HEK293T (cell line): ENCODE measurements at regions not wholly inside any gene's neighbourhood (a gene's known extent, or its start where the extent isn't known, plus 50 kb on each side); places are given as distances from the start of the nearest gene placed in this dataset.

Experiments used
- CTCF ChIA-PET: fragments of 350-600 bp; formaldehyde crosslinking; extraction: SDS; loops from one replicate; lab custom pipeline; 2021; ENCODE audit warnings: antibody characterized with exemption, inconsistent platforms; lab: Yijun Ruan, JAX
- POLR2A ChIA-PET: fragments of 350-600 bp; formaldehyde crosslinking; extraction: SDS; loops from one replicate; lab custom pipeline; 2020; ENCODE audit warnings: antibody characterized with exemption, inconsistent platforms; lab: Yijun Ruan, JAX
- DNase-seq: peaks from one replicate; pipeline ENCODE4 v3.0.0; 2012; ENCODE audit warnings: mixed read lengths; ENCODE audit errors: extremely low spot score
- ARNT ChIP-seq: fragments of 450-650 bp; IDR thresholded peaks from 2 replicates; pipeline ENCODE4 v1.6.1; 2017; ENCODE audit warnings: mild to moderate bottlenecking
- BHLHE40 ChIP-seq: fragments of 450-650 bp; IDR thresholded peaks from 2 replicates; pipeline ENCODE4 v1.6.1; 2016; ENCODE audit warnings: mild to moderate bottlenecking, moderate library complexity, borderline replicate concordance
- CTBP1 ChIP-seq: fragments of 450-650 bp; IDR thresholded peaks from 2 replicates; pipeline ENCODE4 v1.6.1; 2016; ENCODE audit warnings: borderline replicate concordance
- ELF4 ChIP-seq: fragments of 450-650 bp; IDR thresholded peaks from 2 replicates; pipeline ENCODE4 v1.6.1; 2017; ENCODE audit warnings: antibody characterized with exemption
- FOXA1 ChIP-seq: fragments of 450-650 bp; IDR thresholded peaks from 2 replicates; pipeline ENCODE4 v1.6.1; 2016; ENCODE audit warnings: mild to moderate bottlenecking
- FOXK2 ChIP-seq: fragments of 450-650 bp; IDR thresholded peaks from 2 replicates; pipeline ENCODE4 v1.6.1; 2016; ENCODE audit warnings: mild to moderate bottlenecking
- FOXM1 ChIP-seq: fragments of 450-650 bp; IDR thresholded peaks from 2 replicates; pipeline ENCODE4 v1.6.1; 2017; ENCODE audit warnings: mild to moderate bottlenecking, borderline replicate concordance
- HDGF ChIP-seq: fragments of 450-650 bp; IDR thresholded peaks from 2 replicates; pipeline ENCODE4 v1.6.1; 2017; ENCODE audit warnings: antibody characterized with exemption, borderline replicate concordance
- L3MBTL2 ChIP-seq: fragments of 450-650 bp; conservative IDR thresholded peaks from 2 replicates; pipeline ENCODE4 v1.6.1; 2016; ENCODE audit warnings: mild to moderate bottlenecking
- LEF1 ChIP-seq: fragments of 450-650 bp; IDR thresholded peaks from 2 replicates; pipeline ENCODE4 v1.6.1; 2017; ENCODE audit warnings: mild to moderate bottlenecking, borderline replicate concordance
- NFRKB ChIP-seq: fragments of 450-650 bp; IDR thresholded peaks from 2 replicates; pipeline ENCODE4 v1.6.1; 2016; ENCODE audit warnings: mild to moderate bottlenecking, moderate library complexity
- SP1 ChIP-seq: fragments of 450-650 bp; IDR thresholded peaks from 2 replicates; pipeline ENCODE4 v1.6.1; 2017
- SUZ12 ChIP-seq: fragments of 450-650 bp; IDR thresholded peaks from 2 replicates; pipeline ENCODE4 v1.6.1; 2016; ENCODE audit warnings: mild to moderate bottlenecking
- TARDBP ChIP-seq: fragments of 450-650 bp; IDR thresholded peaks from 2 replicates; pipeline ENCODE4 v1.6.1; 2016
- ZNF384 ChIP-seq: fragments of 450-650 bp; IDR thresholded peaks from 2 replicates; pipeline ENCODE4 v1.6.1; 2016
- TF ChIP-seq, protein P1 (sequence below): fragments of 450-650 bp; IDR thresholded peaks from 2 replicates; pipeline ENCODE4 v1.6.1; 2016

DNA sequence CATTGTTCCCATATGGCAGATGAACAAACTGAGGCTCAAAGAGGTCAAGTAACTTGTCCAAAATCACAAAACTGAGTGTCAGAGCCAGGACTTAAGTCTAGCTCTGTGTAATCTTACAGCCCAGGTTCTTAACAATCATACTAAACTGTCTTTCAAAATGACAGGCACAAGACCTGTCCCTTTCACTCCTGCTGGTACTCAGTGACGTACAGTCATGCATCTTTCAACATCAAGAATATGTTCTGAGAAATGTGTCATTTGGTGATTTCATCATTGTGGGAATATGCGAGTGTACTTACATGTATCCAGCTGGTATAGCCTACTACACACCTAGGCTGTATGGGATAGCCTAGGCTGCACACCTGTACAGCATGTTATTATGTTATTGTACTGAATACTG is 646.8 kb upstream of the WWC1 start:
- POLR2A ChIA-PET = no interaction called here
- DNase-seq = no peak
- TF ChIP-seq ZNF384 (no peak), SUZ12 (no peak), ARNT (no peak), SP1 (no peak), HDGF (no peak), CTBP1 (no peak), L3MBTL2 (no peak)
- TF ChIP-seq, protein P1, sequence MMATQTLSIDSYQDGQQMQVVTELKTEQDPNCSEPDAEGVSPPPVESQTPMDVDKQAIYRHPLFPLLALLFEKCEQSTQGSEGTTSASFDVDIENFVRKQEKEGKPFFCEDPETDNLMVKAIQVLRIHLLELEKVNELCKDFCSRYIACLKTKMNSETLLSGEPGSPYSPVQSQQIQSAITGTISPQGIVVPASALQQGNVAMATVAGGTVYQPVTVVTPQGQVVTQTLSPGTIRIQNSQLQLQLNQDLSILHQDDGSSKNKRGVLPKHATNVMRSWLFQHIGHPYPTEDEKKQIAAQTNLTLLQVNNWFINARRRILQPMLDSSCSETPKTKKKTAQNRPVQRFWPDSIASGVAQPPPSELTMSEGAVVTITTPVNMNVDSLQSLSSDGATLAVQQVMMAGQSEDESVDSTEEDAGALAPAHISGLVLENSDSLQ = no peak
- CTCF ChIA-PET = no interaction called here

DNA sequence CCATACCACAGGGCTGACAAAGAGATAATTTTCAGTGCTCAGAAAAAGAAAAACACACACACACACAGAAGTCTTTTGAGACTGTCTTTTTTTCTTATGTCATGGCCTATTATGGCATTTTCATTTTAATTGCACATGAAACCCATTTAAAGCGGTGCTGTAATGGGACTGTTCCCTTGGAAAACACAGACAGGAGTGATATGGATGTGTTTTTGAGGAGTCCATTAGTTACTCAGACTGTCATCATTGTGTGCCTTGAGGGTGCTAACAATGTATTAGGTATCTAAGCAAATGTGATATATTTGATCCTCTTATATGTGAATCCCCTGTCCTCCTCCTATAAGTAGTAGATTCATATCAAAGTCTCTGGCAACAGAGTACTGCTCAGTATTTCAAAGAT is 642.0 kb upstream of the WWC1 start:
- ChIA-PET CTCF (no interaction called here), POLR2A (no interaction called here)
- no peak for DNase-seq
- TF ChIP-seq TARDBP = no peak

DNA sequence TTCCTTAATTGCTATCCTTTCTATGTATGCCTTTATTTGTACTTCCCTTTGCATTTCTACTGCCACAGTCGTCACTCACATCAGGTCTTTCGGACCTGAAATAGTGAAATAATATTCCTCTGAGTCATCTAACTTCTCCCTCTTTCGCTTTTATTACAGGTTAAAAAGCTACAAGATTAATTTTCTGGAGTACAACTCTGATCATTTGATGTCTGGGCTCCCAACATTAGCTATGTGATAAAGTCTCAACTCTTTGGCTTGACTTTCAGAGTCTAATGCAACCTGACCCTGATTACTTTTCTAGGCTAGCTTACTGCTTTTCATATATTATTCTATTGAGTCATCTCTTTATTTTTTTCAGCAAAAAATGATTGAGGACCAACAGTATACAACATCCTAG is 638.8 kb upstream of the WWC1 start:
- no peak for DNase-seq
- ChIA-PET POLR2A (no interaction called here), CTCF (interaction anchor here (0.7 kb wide), 1 partner anchor 20 kb away, joined by 3 read pairs; no protein-coding TSS in a partner anchor)
- TF ChIP-seq ARNT = no peak
- no peak for TF ChIP-seq ELF4
- no peak for TF ChIP-seq FOXM1
- no peak for TF ChIP-seq SUZ12
- no peak for TF ChIP-seq L3MBTL2
- TF ChIP-seq TARDBP = no peak

DNA sequence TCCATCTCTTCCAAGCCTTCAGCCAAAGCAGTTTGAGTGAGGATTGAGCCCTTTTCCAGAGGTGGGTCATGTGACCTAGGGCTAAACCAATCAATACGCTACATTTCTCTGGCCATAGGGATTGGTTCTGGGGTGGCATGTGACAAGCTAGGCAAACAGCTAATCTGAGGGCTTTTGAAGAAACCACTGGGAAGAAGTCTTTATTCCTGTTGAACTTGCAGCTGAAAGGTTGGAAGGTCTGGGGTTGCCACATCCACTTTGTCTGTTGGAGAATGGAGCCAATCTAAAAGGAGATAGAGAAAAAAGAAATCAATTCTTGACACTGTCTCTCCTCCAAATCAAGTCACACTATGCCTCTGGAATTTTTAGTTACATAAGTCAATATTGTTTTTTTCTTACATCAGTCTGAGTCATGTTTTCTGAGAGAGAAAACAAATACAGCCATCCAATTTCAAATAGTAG is 637.8 kb upstream of the WWC1 start:
- TF ChIP-seq FOXM1 (no peak), CTBP1 (no peak), FOXA1 (no peak), LEF1 (no peak), ARNT (no peak), NFRKB (no peak), HDGF (no peak), ELF4 (no peak), ZNF384 (no peak), FOXK2 (no peak), TARDBP (no peak), L3MBTL2 (no peak), SUZ12 (no peak), BHLHE40 (no peak)
- TF ChIP-seq, protein P1 = no peak
- ChIA-PET POLR2A (no interaction called here), CTCF (interaction anchor here (0.7 kb wide), 1 partner anchor 21 kb away, joined by 3 read pairs; no protein-coding TSS in a partner anchor)
- no peak for DNase-seq

DNA sequence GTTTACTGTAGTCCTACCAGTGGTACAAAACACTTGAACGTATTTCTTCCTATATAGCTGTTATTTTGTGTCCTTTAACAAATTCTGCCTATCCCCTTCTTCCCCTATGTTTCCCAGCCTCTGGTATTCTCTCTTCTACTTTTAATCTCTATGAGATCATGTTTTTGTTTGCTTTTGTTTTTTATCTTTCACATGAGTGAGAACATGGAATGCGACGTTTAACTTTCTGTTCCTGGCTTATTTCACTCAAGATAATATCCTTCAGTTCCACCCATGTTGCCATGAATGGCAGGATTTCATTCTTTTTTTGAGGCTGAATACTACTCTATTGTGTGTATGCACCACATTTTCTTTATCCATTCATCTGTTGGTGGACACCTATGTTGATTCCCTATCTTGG is 634.4 kb upstream of the WWC1 start:
- DNase-seq = no peak
- CTCF ChIA-PET = no interaction called here
- no peak for TF ChIP-seq FOXM1
- TF ChIP-seq SUZ12 = no peak
- TF ChIP-seq ELF4 = no peak
- TF ChIP-seq ZNF384 = no peak
- no peak for TF ChIP-seq NFRKB
- no peak for TF ChIP-seq TARDBP
- POLR2A ChIA-PET = no interaction called here

DNA sequence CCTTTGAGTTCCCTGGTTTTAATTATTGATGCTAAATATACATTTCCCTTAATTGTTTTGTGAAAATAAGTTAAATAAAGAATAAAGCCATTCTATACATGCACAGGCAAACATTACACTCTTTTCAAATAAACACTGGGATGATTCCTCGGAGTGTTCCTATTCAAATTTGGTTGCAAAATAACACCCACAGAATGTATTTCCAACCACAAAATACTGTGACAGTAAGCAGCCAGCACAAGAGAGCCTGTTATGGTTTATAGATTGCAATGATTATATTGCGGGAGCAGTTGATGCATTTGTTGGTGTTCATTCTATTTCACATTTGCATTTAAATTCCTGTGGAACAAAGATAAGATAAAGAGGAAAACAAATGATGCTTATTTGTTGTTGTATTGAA is 632.6 kb upstream of the WWC1 start:
- CTCF ChIA-PET = no interaction called here
- no peak for TF ChIP-seq ELF4
- TF ChIP-seq BHLHE40 = no peak
- TF ChIP-seq FOXA1 = no peak
- TF ChIP-seq HDGF = no peak
- TF ChIP-seq ARNT = no peak
- no peak for TF ChIP-seq NFRKB
- no peak for TF ChIP-seq SUZ12
- no peak for TF ChIP-seq ZNF384
- no peak for TF ChIP-seq SP1
- TF ChIP-seq CTBP1 = no peak
- TF ChIP-seq, protein P1 = no peak
- TF ChIP-seq L3MBTL2 = no peak
- no peak for TF ChIP-seq FOXM1
- TF ChIP-seq LEF1 = no peak
- no peak for DNase-seq
- POLR2A ChIA-PET = no interaction called here

DNA sequence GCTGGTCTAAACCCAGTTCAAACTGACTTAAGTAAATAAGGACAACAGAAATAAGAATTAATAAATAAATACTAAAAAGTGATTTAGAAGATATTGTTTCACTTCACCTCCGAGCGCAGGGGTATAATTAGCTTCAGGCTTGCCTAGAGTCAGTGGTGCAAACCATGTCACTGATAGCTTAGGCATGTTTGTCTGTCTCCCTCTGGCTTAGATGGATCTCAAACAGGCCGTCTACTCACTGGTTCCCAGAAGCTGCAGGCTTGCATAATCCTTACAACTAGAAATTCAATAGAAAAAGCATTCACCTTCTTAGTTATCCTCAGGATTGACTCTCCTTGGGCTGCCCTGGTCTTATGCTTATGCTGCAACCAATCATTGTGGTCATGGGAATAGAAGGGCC is 629.8 kb upstream of the WWC1 start:
- CTCF ChIA-PET = no interaction called here
- POLR2A ChIA-PET = no interaction called here
- TF ChIP-seq HDGF (no peak), FOXK2 (no peak), SP1 (no peak), FOXA1 (no peak), SUZ12 (no peak), L3MBTL2 (no peak), ELF4 (no peak), ARNT (no peak), NFRKB (no peak), TARDBP (no peak), FOXM1 (no peak), ZNF384 (no peak), LEF1 (no peak), CTBP1 (no peak), BHLHE40 (no peak)
- TF ChIP-seq, protein P1 = no peak
- DNase-seq = no peak
